Activated naive CD8-positive, alpha-beta T cell treated with anti-CD3 and anti-CD28 coated beads, Interleukin-2, amount 10 ng/mL, durations not matched to agents 7 days and 5 days (primary cell): ENCODE measurements at regions not wholly inside any gene's neighbourhood (a gene's known extent, or its start where the extent isn't known, plus 50 kb on each side); places are given as distances from the start of the nearest gene placed in this dataset.

Source experiments
- ATAC-seq: fragments of 150-1000 bp; cut with Tn5 transposase; one replicate; pipeline ENCODE4 v1.10.0; 2021; ENCODE audit warnings: low read depth, moderate library complexity
- POLR2A ChIA-PET: fragments of 350-600 bp; sonication (Branson Sonifier 250); formaldehyde crosslinking; loops from one replicate; lab custom pipeline; 2021; ENCODE audit warnings: antibody characterized with exemption; lab: Charles Lee
- DNase-seq: peaks from one replicate; pipeline ENCODE4 v3.0.0; 2021
- H3K27ac Mint-ChIP-seq: one replicate; pipeline ENCODE4 v1.8.0; 2022; ENCODE audit warnings: mild to moderate bottlenecking, mixed read lengths
- H3K27me3 Mint-ChIP-seq: one replicate; pipeline ENCODE4 v1.8.0; 2022; ENCODE audit warnings: mild to moderate bottlenecking, moderate library complexity, mixed read lengths
- H3K36me3 Mint-ChIP-seq: one replicate; pipeline ENCODE4 v1.8.0; 2021; ENCODE audit warnings: mild to moderate bottlenecking, mixed read lengths
- H3K4me1 Mint-ChIP-seq: one replicate; pipeline ENCODE4 v1.8.0; 2021; ENCODE audit warnings: mixed read lengths
- H3K4me3 Mint-ChIP-seq: one replicate; pipeline ENCODE4 v1.8.0; 2022; ENCODE audit warnings: mild to moderate bottlenecking, moderate library complexity, mixed read lengths
- H3K9me3 Mint-ChIP-seq: one replicate; pipeline ENCODE4 v1.8.0; 2021; ENCODE audit warnings: mixed read lengths

GRCh38 chr4:181465826-181466225 is 777.4 kb upstream of the TENM3 start:
- peaks cover 5% of the 10 kb centered on the region for H3K9me3 Mint-ChIP-seq
- no peaks in the 10 kb centered on the region for H3K36me3 Mint-ChIP-seq
- no peaks in the 10 kb centered on the region for H3K27me3 Mint-ChIP-seq
- no peaks in the 10 kb centered on the region for H3K4me1 Mint-ChIP-seq
- DNase-seq (no peak), ATAC-seq (no peak)
- no peak overlapping the region for H3K27ac Mint-ChIP-seq
- no peak overlapping the region for H3K4me3 Mint-ChIP-seq
- POLR2A ChIA-PET = no interaction called here

GRCh38 chr4:181468451-181468850 is 774.8 kb upstream of the TENM3 start:
- Mint-ChIP-seq H3K9me3 (peaks cover 2% of the 10 kb centered on the region), H3K27ac (no peak overlapping the region), H3K4me1 (no peaks in the 10 kb centered on the region), H3K36me3 (no peaks in the 10 kb centered on the region), H3K4me3 (no peak overlapping the region), H3K27me3 (no peaks in the 10 kb centered on the region)
- POLR2A ChIA-PET = no interaction called here
- DNase-seq (no peak), ATAC-seq (no peak)

DNA sequence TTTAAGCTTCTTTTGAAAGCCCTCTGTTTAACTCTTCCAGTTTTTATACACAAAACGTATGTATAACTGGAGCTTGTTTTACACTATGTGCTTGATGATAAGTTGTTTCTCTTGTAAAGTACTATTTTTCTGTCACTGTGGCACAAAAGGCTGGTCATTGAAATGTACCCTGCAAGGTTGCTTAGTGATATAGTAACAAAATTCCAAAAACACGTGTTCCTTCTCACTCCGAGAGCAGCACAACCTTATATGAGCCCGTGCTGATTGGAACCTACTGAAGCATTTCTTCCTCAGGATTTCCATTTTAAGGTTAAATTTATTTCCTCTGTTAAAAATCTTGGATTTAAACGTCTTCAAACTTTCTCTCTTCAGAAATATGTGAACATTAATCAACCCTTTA is 772.9 kb upstream of the TENM3 start:
- H3K36me3 Mint-ChIP-seq = no peaks in the 10 kb centered on the region

GRCh38 chr4:181475359-181475758 is 767.8 kb upstream of the TENM3 start:
- ATAC-seq (no peak), DNase-seq (no peak)
- H3K27ac Mint-ChIP-seq = no peak overlapping the region
- H3K36me3 Mint-ChIP-seq = no peaks in the 10 kb centered on the region
- no peaks in the 10 kb centered on the region for H3K4me1 Mint-ChIP-seq
- no peak overlapping the region for H3K4me3 Mint-ChIP-seq
- no peaks in the 10 kb centered on the region for H3K9me3 Mint-ChIP-seq
- no peaks in the 10 kb centered on the region for H3K27me3 Mint-ChIP-seq
- POLR2A ChIA-PET = no interaction called here

More for the DNA sequence above, 772.9 kb upstream of the TENM3 start:
- ATAC-seq (no peak), DNase-seq (no peak)
- POLR2A ChIA-PET = no interaction called here
- H3K4me3 Mint-ChIP-seq = no peak overlapping the region
- no peaks in the 10 kb centered on the region for H3K9me3 Mint-ChIP-seq
- no peak overlapping the region for H3K27ac Mint-ChIP-seq
- no peaks in the 10 kb centered on the region for H3K4me1 Mint-ChIP-seq
- no peaks in the 10 kb centered on the region for H3K27me3 Mint-ChIP-seq

- Mint-ChIP-seq H3K36me3 (no peaks in the 10 kb centered on the region), H3K4me3 (no peak overlapping the region), H3K27ac (no peak overlapping the region), H3K4me1 (no peaks in the 10 kb centered on the region), H3K27me3 (no peaks in the 10 kb centered on the region), H3K9me3 (no peaks in the 10 kb centered on the region)
- ATAC-seq (no peak), DNase-seq (no peak)
- POLR2A ChIA-PET = no interaction called here
Observed at GRCh38 chr4:181475781-181476507, 767.3 kb upstream of the TENM3 start.

- H3K4me3 Mint-ChIP-seq = no peak overlapping the region
- no peaks in the 10 kb centered on the region for H3K9me3 Mint-ChIP-seq
- POLR2A ChIA-PET = no interaction called here
Observed at GRCh38 chr4:181476508-181476890, 766.7 kb upstream of the TENM3 start.

DNA sequence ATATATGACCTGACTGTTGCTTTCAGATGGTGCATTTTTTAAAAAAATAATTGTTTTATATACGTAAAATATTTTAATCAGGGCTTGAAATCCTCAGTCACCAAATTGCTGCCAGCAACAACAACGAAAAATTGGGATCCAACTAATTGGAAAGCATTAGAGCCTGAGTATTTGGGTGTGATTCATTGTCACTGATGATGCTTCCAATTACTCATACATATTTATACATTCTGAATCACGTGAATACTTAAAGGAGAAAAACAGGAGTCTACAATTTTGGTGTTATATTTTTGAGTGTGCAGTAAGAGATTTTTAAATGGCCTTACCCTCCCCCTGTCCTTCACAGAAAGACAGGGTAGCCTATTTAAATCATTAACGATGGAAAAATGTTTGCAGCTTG is 765.6 kb upstream of the TENM3 start:
- no peaks in the 10 kb centered on the region for H3K9me3 Mint-ChIP-seq
- POLR2A ChIA-PET = no interaction called here
- no peaks in the 10 kb centered on the region for H3K36me3 Mint-ChIP-seq
- H3K27ac Mint-ChIP-seq = no peak overlapping the region
- ATAC-seq = no peak
- no peak for DNase-seq
- no peaks in the 10 kb centered on the region for H3K4me1 Mint-ChIP-seq
- no peaks in the 10 kb centered on the region for H3K27me3 Mint-ChIP-seq
- no peak overlapping the region for H3K4me3 Mint-ChIP-seq

More at GRCh38 chr4:181476508-181476890, 766.7 kb upstream of the TENM3 start:
- ATAC-seq = no peak
- no peak for DNase-seq
- no peaks in the 10 kb centered on the region for H3K36me3 Mint-ChIP-seq
- no peak overlapping the region for H3K27ac Mint-ChIP-seq
- H3K4me1 Mint-ChIP-seq = no peaks in the 10 kb centered on the region
- H3K27me3 Mint-ChIP-seq = no peaks in the 10 kb centered on the region

- no peak for ATAC-seq
Observed at GRCh38 chr4:181478656-181479055, 764.5 kb upstream of the TENM3 start.

DNA sequence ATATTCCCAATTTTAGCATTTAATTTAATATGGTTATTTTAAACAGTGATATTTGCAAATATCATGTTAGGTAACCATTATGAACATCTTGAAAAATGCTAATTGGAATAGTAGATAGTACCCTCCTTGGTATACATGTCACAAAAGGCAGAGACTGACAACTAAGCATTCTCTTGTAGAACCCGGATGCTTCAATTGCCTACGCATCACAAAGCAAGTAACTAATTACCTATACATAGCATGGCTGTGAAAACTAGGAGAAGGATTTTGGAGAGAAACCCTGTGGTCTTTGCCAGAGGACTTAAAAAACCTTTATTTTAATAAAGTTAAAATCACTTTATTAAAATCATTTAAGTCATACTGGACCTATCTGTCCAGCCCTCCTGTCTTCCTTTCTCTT is 764.1 kb upstream of the TENM3 start:
- H3K27ac Mint-ChIP-seq = no peak overlapping the region
- peaks cover 1% of the 10 kb centered on the region for H3K9me3 Mint-ChIP-seq
- POLR2A ChIA-PET = no interaction called here
- no peaks in the 10 kb centered on the region for H3K4me1 Mint-ChIP-seq
- no peaks in the 10 kb centered on the region for H3K36me3 Mint-ChIP-seq
- H3K27me3 Mint-ChIP-seq = no peaks in the 10 kb centered on the region
- H3K4me3 Mint-ChIP-seq = no peak overlapping the region
- DNase-seq = no peak
- ATAC-seq = no peak

More at GRCh38 chr4:181478656-181479055, 764.5 kb upstream of the TENM3 start:
- H3K9me3 Mint-ChIP-seq = no peaks in the 10 kb centered on the region
- POLR2A ChIA-PET = no interaction called here
- no peaks in the 10 kb centered on the region for H3K4me1 Mint-ChIP-seq
- H3K4me3 Mint-ChIP-seq = no peak overlapping the region
- H3K27me3 Mint-ChIP-seq = no peaks in the 10 kb centered on the region
- H3K36me3 Mint-ChIP-seq = no peaks in the 10 kb centered on the region
- DNase-seq = no peak
- no peak overlapping the region for H3K27ac Mint-ChIP-seq

DNA sequence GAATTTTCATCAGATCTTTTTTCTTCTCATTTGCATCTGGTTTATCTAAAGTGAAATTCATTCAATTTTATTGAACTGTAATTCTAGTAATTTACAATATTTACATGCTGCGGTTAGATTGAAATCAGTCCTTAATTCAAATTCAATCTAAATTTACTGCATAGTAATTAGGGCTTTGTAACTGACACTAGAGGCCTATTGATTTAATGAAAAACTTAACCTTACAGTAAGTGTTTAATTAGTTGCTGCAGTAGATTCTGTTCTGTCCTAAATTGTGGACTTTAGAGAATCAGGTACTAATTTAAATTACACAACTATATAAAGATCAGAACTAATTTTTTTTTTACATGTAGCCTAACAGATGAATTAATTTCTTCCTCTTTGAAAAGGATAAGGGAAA is 758.8 kb upstream of the TENM3 start:
- no peaks in the 10 kb centered on the region for H3K4me1 Mint-ChIP-seq
- no peak overlapping the region for H3K4me3 Mint-ChIP-seq
- H3K27me3 Mint-ChIP-seq = no peaks in the 10 kb centered on the region
- no peak overlapping the region for H3K27ac Mint-ChIP-seq
- DNase-seq (no peak), ATAC-seq (no peak)
- no peaks in the 10 kb centered on the region for H3K36me3 Mint-ChIP-seq
- peaks cover 1% of the 10 kb centered on the region for H3K9me3 Mint-ChIP-seq
- POLR2A ChIA-PET = no interaction called here

- no peaks in the 10 kb centered on the region for H3K36me3 Mint-ChIP-seq
- DNase-seq (no peak), ATAC-seq (no peak)
- H3K4me3 Mint-ChIP-seq = no peak overlapping the region
- H3K27me3 Mint-ChIP-seq = no peaks in the 10 kb centered on the region
- no peak overlapping the region for H3K27ac Mint-ChIP-seq
- H3K4me1 Mint-ChIP-seq = no peaks in the 10 kb centered on the region
- peaks cover 1% of the 10 kb centered on the region for H3K9me3 Mint-ChIP-seq
- POLR2A ChIA-PET = no interaction called here
Observed at GRCh38 chr4:181488926-181489325, 754.3 kb upstream of the TENM3 start.

GRCh38 chr4:181498148-181498547 is 745.1 kb upstream of the TENM3 start:
- Mint-ChIP-seq H3K36me3 (no peaks in the 10 kb centered on the region), H3K27me3 (no peaks in the 10 kb centered on the region), H3K9me3 (no peaks in the 10 kb centered on the region), H3K27ac (no peak overlapping the region), H3K4me3 (no peak overlapping the region), H3K4me1 (no peaks in the 10 kb centered on the region)
- DNase-seq (no peak), ATAC-seq (no peak)
- POLR2A ChIA-PET = no interaction called here

DNA sequence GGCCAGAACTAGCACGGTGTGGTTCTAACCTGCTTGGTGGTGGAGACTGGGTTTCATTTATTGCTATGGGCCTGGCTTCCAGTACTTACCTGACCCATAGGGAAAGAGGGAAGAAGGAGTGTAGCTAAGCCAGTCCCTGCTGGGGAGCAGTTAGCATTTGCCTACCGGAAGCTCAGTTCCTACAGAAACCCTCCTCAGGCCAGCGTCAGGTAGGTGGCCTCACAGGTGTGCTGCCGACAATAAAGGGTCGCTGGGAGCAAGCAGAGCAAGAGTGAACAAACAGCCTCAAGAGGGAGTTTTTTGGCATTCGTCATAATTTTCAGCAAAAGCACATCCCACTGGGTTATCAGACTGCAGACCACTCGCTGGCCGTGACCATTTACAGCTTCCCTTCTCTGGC is 740.6 kb upstream of the TENM3 start:
- Mint-ChIP-seq H3K27ac (no peak overlapping the region), H3K27me3 (no peaks in the 10 kb centered on the region), H3K4me1 (no peaks in the 10 kb centered on the region), H3K4me3 (no peak overlapping the region), H3K36me3 (no peaks in the 10 kb centered on the region), H3K9me3 (no peaks in the 10 kb centered on the region)
- POLR2A ChIA-PET = no interaction called here
- DNase-seq (no peak), ATAC-seq (no peak)

GRCh38 chr4:181503687-181504390 is 739.4 kb upstream of the TENM3 start:
- Mint-ChIP-seq H3K27me3 (no peaks in the 10 kb centered on the region), H3K36me3 (no peaks in the 10 kb centered on the region), H3K4me3 (no peak overlapping the region), H3K27ac (no peak overlapping the region), H3K4me1 (no peaks in the 10 kb centered on the region), H3K9me3 (no peaks in the 10 kb centered on the region)
- no peak for DNase-seq
- POLR2A ChIA-PET = no interaction called here
- no peak for ATAC-seq
